ENCODE measurements at regions not wholly inside any gene's neighbourhood (a gene's known extent, or its start where the extent isn't known, plus 50 kb on each side); places are given as distances from the start of the nearest gene placed in this dataset.

DNA sequence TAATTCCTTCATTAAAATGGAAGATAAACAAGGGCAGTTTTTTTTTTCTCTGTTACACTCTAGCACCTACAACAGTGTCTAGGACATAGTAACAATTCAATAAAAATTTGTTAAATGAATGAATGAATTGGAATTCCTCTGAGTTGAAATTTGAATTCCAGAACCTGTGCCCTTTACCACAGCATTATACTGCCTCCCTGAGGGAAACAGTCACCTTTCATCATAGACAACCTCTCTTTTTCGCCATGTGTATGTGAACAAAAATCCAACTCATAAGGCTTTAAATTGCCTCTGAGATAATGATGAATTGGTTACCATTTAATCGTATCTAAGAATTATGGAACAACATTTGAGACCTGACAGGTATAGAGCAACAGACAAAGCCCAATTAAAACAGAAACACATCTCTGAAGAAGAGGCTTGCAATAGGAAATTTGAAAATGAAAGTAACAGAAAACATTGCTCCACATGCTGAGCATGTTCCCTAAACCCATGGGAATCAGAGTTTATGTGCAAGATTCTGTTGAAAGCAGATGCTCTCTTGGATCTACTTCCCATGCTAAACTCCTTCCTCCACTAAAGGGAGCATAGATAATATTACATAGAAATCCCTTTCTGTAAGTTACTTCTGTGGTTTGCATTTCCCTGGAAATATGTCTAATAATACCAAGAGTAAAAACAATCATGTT is 657.8 kb downstream of the GALC start:
- no peaks in the 10 kb centered on the region for H3K36me3 ChIP-seq (ENCODE audit: control insufficient read depth, insufficient read depth, low read length)
- no CpG with 5 or more reads among the region's 2 CpGs for WGBS, 2 experiments (ENCODE audit: insufficient coverage in 2 of 2)

DNA sequence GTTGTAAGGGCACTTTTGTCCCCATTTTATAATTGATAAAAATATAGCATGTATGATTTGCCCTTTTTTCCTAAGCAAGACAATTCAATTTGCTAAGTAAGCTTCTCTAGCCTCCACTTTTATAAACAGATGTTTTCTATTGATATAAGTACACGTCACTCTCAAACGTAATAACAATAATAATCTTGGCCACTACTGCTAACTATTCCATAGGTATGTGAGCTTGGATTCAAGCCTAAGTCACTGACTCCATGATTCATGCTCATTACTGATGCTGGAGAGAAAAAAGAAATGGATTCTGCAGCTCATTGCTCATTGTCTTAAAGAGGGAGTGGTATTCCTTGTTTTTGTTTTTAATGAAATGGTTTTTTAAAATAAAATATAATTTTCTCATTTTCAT is 661.0 kb downstream of the GALC start:
- no peaks in the 10 kb centered on the region for H3K36me3 ChIP-seq (ENCODE audit: control insufficient read depth, insufficient read depth, low read length)
- H3K9me3 ChIP-seq (ENCODE audit: control insufficient read depth, low read length): no peaks in the 10 kb centered on the region
- no peak overlapping the region for H3K4me3 ChIP-seq (ENCODE audit: extremely low read depth, insufficient read depth, low read length, poor library complexity, severe bottlenecking)
- no peak overlapping the region for H3K27ac ChIP-seq (ENCODE audit: low read depth, low read length, severe bottlenecking)
- no peaks in the 10 kb centered on the region for H3K4me1 ChIP-seq (ENCODE audit: control insufficient read depth, insufficient read depth, low read length, poor library complexity, severe bottlenecking)
- WGBS, 2 experiments (ENCODE audit: insufficient coverage in 2 of 2): no CpG with 5 or more reads among the region's 2 CpGs

More for the DNA sequence above, 657.8 kb downstream of the GALC start:
- no peaks in the 10 kb centered on the region for H3K9me3 ChIP-seq (ENCODE audit: control insufficient read depth, low read length)
- H3K4me3 ChIP-seq (ENCODE audit: extremely low read depth, insufficient read depth, low read length, poor library complexity, severe bottlenecking): no peak overlapping the region
- no peak overlapping the region for H3K27ac ChIP-seq (ENCODE audit: low read depth, low read length, severe bottlenecking)
- no peaks in the 10 kb centered on the region for H3K4me1 ChIP-seq (ENCODE audit: control insufficient read depth, insufficient read depth, low read length, poor library complexity, severe bottlenecking)

DNA sequence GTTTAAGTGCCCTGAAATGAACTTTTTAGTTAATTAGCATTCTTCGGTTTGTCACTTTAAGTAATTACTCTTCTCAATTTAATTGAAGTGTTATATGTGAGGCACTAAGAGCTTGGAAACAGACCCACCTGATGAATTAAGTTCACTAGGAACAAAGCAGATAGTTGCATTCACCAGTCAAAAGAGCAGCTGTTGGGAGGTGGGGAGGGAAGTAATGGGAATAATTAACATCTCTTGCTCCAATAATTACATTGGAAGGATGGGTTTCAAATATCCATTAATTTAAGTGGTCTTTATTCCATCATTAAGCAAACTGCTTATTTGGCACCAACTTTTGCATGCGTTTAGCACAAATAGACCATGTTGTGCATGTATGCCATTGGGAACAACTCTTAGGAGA is 667.2 kb downstream of the GALC start:
- Histone ChIP-seq H3K36me3 (ENCODE audit: control insufficient read depth, insufficient read depth, low read length) (no peaks in the 10 kb centered on the region), H3K27ac (ENCODE audit: low read depth, low read length, severe bottlenecking) (no peak overlapping the region), H3K9me3 (ENCODE audit: control insufficient read depth, low read length) (no peaks in the 10 kb centered on the region), H3K4me3 (ENCODE audit: extremely low read depth, insufficient read depth, low read length, poor library complexity, severe bottlenecking) (no peak overlapping the region), H3K4me1 (ENCODE audit: control insufficient read depth, insufficient read depth, low read length, poor library complexity, severe bottlenecking) (no peaks in the 10 kb centered on the region)
- WGBS, 2 experiments (ENCODE audit: insufficient coverage in 2 of 2): 80% methylated on average over 1 of the region's 2 CpGs; no CpG with 5 or more reads in 1 of the 2 experiments

DNA sequence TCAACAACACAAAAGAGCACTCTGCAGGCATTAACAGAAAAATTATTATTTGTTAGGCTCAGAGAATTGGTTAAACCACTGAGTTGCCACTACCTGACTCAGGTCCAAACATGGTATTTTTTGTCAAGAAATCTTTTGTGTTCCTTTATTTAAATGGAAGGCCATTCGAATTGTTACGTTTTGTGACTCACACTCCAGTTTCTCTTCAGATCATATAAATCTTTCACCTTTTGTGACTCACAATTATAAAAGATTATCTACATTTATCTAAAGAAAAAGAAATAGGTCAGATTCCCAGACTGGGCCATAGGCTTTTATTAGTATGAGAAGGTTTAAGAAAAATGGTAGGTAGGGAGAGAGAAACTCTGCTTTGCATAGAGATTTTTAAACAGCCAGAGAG is 669.8 kb downstream of the GALC start:
- H3K9me3 ChIP-seq (ENCODE audit: control insufficient read depth, low read length): no peaks in the 10 kb centered on the region
- no peaks in the 10 kb centered on the region for H3K36me3 ChIP-seq (ENCODE audit: control insufficient read depth, insufficient read depth, low read length)
- no CpG with 5 or more reads among the region's 2 CpGs for WGBS, 2 experiments (ENCODE audit: insufficient coverage in 2 of 2)
- H3K4me3 ChIP-seq (ENCODE audit: extremely low read depth, insufficient read depth, low read length, poor library complexity, severe bottlenecking): no peak overlapping the region
- no peaks in the 10 kb centered on the region for H3K4me1 ChIP-seq (ENCODE audit: control insufficient read depth, insufficient read depth, low read length, poor library complexity, severe bottlenecking)
- no peak overlapping the region for H3K27ac ChIP-seq (ENCODE audit: low read depth, low read length, severe bottlenecking)

DNA sequence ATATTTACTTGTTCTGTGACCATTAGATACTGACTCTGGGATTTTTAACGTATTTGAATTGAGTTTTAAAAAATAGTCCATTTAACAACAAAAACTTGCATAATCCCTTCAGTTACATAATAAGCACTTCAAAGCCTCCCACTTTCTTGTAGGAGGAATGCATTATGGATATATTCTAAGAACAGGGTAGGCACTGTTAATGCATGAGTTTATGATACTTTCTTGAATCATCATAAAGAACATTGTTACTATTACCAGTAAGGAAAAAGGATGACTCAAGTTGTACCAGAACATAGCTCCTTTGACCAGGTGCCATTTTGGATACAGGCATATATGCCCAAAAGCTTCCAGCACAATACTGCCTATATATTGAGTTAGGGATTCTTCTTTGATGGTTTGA is 671.4 kb downstream of the GALC start:
- H3K27ac ChIP-seq (ENCODE audit: low read depth, low read length, severe bottlenecking): no peak overlapping the region
- H3K9me3 ChIP-seq (ENCODE audit: control insufficient read depth, low read length): no peaks in the 10 kb centered on the region
- H3K4me3 ChIP-seq (ENCODE audit: extremely low read depth, insufficient read depth, low read length, poor library complexity, severe bottlenecking): no peak overlapping the region
- H3K4me1 ChIP-seq (ENCODE audit: control insufficient read depth, insufficient read depth, low read length, poor library complexity, severe bottlenecking): no peaks in the 10 kb centered on the region
- H3K36me3 ChIP-seq (ENCODE audit: control insufficient read depth, insufficient read depth, low read length): no peaks in the 10 kb centered on the region
- no CpG with 5 or more reads among the region's 1 CpG for WGBS, 2 experiments (ENCODE audit: insufficient coverage in 2 of 2)

DNA sequence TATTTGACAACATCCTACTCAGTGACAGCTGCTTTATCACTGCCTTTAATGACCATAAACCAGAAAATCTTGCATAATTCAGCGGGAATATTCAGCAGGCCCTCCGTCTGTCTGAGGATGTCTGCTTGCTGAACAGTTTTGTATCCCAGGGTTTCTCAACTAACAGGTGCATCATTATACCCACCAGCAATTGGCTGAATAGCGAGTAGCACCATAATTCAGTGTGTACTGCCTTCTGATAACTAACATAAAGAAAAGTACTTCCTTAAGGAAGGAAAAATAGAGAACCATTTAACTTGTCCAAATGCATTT is 680.1 kb downstream of the GALC start:
- H3K4me1 ChIP-seq (ENCODE audit: control insufficient read depth, insufficient read depth, low read length, poor library complexity, severe bottlenecking): no peaks in the 10 kb centered on the region
- H3K36me3 ChIP-seq (ENCODE audit: control insufficient read depth, insufficient read depth, low read length): no peaks in the 10 kb centered on the region
- no peak overlapping the region for H3K27ac ChIP-seq (ENCODE audit: low read depth, low read length, severe bottlenecking)
- H3K9me3 ChIP-seq (ENCODE audit: control insufficient read depth, low read length): no peaks in the 10 kb centered on the region
- WGBS, 2 experiments (ENCODE audit: insufficient coverage in 2 of 2): 77 to 93% methylated on average over 2 of the region's 3 CpGs
- no peak overlapping the region for H3K4me3 ChIP-seq (ENCODE audit: extremely low read depth, insufficient read depth, low read length, poor library complexity, severe bottlenecking)

DNA sequence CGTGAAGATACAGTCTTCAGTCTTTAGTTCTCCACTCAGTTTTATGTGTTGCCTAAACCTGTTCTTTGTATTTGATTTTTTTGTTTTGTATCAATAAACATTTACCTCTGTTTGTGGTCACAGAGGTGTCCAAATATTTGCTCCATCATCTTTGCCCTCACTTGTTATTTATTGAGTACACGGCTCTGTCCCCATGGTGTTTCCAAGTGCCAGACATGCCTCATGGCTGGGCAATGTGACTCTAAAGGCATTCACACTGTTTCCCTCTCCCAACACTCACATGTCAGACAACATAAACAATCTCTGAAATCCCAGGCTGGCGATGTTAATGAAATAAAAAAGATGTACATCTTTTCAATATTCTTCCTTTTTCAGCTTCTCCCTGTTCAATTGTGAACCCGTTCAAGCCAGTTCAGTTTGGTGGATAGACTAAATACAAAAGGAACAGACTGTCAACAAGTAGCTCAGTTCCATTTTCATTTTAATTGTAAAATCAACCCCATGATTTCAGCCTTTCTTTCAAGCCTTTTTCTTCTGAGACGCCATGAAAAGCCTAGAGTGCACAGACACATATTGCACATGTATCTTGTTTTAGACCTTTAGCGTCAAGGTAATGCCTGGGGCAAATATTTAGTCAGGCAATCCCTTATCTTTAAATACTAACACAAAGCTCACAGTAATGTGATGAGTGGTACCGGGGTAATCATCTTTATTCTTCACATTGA is 680.7 kb downstream of the GALC start:
- Histone ChIP-seq H3K4me1 (ENCODE audit: control insufficient read depth, insufficient read depth, low read length, poor library complexity, severe bottlenecking) (no peaks in the 10 kb centered on the region), H3K4me3 (ENCODE audit: extremely low read depth, insufficient read depth, low read length, poor library complexity, severe bottlenecking) (no peak overlapping the region), H3K27ac (ENCODE audit: low read depth, low read length, severe bottlenecking) (no peak overlapping the region), H3K36me3 (ENCODE audit: control insufficient read depth, insufficient read depth, low read length) (no peaks in the 10 kb centered on the region), H3K9me3 (ENCODE audit: control insufficient read depth, low read length) (no peaks in the 10 kb centered on the region)
- 88 to 90% methylated on average over 3 to 4 of the region's 7 CpGs for WGBS, 2 experiments (ENCODE audit: insufficient coverage in 2 of 2)

DNA sequence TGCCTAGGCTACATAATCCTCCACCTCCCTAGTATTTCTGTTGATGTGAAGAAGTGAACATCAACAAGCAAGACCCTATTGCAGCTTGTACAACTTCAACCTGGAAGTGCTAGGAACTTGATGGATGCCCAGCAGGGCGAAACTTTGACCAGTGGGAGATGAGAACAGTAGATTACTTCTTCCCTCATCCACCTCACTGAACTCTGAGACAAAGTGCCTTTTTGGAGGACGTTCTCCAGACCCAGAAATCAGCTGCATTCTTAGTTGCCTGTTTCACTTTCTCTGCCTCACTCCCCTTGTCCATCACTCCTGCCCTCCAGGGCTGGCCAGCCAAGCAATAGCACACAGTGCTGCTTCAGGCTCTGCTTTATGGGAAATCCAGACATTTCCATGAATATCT is 683.4 kb downstream of the GALC start:
- Histone ChIP-seq H3K36me3 (ENCODE audit: control insufficient read depth, insufficient read depth, low read length) (no peaks in the 10 kb centered on the region), H3K27ac (ENCODE audit: low read depth, low read length, severe bottlenecking) (no peak overlapping the region), H3K4me3 (ENCODE audit: extremely low read depth, insufficient read depth, low read length, poor library complexity, severe bottlenecking) (no peak overlapping the region), H3K4me1 (ENCODE audit: control insufficient read depth, insufficient read depth, low read length, poor library complexity, severe bottlenecking) (no peaks in the 10 kb centered on the region), H3K9me3 (ENCODE audit: control insufficient read depth, low read length) (no peaks in the 10 kb centered on the region)
- WGBS, 2 experiments (ENCODE audit: insufficient coverage in 2 of 2): 86 to 91% methylated on average over 1 of the region's 2 CpGs

DNA sequence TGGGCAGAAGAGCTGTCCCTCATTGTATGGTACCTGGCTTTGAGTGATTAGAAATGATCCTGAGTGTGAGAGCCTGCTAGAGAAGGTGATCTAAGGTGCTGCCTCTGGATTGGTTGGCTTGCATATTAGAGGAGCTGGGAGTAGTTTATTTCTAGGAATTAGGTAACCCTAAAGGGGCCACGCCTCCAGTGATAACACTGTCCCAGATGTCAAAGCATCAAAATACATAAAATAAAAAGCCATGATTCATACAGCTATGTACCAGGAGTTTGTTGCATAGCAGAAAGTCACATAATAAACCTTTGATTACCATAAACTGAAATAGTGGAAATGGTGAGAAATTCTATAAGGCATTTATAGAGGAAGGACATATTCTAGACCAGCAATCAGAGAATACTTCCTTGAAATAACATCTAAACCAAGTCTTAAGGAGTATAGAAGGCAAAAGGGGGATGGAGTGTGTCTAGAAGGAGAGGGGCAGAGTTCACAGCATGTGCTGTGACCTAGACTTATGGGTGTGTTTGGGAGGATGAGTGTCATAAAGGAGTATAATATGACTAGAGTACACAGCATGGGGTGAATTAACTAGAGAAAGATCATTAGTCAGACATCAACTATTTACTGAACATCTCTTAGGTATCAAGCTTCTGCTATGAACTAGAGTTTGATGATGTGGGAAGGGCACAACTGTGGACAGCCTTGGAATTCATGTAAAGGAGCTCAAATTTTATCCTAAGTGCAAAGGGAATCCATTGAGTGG is 686.4 kb downstream of the GALC start:
- Histone ChIP-seq H3K9me3 (ENCODE audit: control insufficient read depth, low read length) (no peaks in the 10 kb centered on the region), H3K4me1 (ENCODE audit: control insufficient read depth, insufficient read depth, low read length, poor library complexity, severe bottlenecking) (no peaks in the 10 kb centered on the region), H3K4me3 (ENCODE audit: extremely low read depth, insufficient read depth, low read length, poor library complexity, severe bottlenecking) (no peak overlapping the region), H3K36me3 (ENCODE audit: control insufficient read depth, insufficient read depth, low read length) (no peaks in the 10 kb centered on the region), H3K27ac (ENCODE audit: low read depth, low read length, severe bottlenecking) (no peak overlapping the region)
- WGBS, 2 experiments (ENCODE audit: insufficient coverage in 2 of 2): no CpG with 5 or more reads among the region's 1 CpG

DNA sequence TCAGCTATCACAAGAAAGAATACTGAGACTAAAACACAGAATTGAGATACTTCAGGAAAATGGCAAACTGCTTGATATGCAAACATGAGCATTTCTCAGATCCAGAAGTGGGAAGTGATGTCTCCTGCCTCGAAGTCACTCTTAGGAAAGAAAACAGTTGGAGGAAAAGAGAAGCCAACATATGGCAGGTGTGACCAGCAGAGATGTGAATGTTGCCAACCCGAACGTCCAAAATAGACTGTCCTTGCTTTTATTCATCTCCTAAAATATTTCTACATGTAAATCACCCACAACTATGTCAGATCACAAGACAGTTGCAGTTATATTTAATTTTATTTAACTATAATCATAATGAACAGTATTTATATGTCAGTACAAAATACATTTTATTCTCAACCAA is 687.6 kb downstream of the GALC start:
- Histone ChIP-seq H3K4me3 (ENCODE audit: extremely low read depth, insufficient read depth, low read length, poor library complexity, severe bottlenecking) (no peak overlapping the region), H3K4me1 (ENCODE audit: control insufficient read depth, insufficient read depth, low read length, poor library complexity, severe bottlenecking) (no peaks in the 10 kb centered on the region), H3K27ac (ENCODE audit: low read depth, low read length, severe bottlenecking) (no peak overlapping the region), H3K9me3 (ENCODE audit: control insufficient read depth, low read length) (no peaks in the 10 kb centered on the region), H3K36me3 (ENCODE audit: control insufficient read depth, insufficient read depth, low read length) (no peaks in the 10 kb centered on the region)
- 89 to 100% methylated on average over 1 of the region's 3 CpGs for WGBS, 2 experiments (ENCODE audit: insufficient coverage in 2 of 2)

DNA sequence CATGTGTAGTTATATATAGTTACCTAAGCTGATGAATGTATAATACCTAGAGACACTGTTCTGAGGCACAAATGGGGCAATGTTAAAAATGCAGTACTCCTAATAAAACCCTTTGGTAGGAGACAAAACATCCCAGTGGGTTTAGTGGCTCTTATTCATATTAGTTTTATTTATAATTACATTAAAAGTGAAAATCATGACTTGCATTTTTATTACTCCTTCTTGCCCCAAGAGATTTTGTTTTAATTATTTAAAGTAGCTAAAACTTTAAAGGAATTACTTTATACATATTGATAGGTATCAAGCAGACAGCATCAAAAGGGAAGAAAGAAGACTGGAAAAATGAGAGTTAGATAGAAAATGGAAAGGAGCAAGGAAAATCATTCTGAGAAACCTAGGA is 688.6 kb downstream of the GALC start:
- H3K4me3 ChIP-seq (ENCODE audit: extremely low read depth, insufficient read depth, low read length, poor library complexity, severe bottlenecking): no peak overlapping the region
- H3K27ac ChIP-seq (ENCODE audit: low read depth, low read length, severe bottlenecking): no peak overlapping the region
- no peaks in the 10 kb centered on the region for H3K4me1 ChIP-seq (ENCODE audit: control insufficient read depth, insufficient read depth, low read length, poor library complexity, severe bottlenecking)
- H3K9me3 ChIP-seq (ENCODE audit: control insufficient read depth, low read length): no peaks in the 10 kb centered on the region
- H3K36me3 ChIP-seq (ENCODE audit: control insufficient read depth, insufficient read depth, low read length): no peaks in the 10 kb centered on the region
